GM12892 (cell line): ENCODE measurements at regions not wholly inside any gene's neighbourhood (a gene's known extent, or its start where the extent isn't known, plus 50 kb on each side); places are given as distances from the start of the nearest gene placed in this dataset.

Experiments used
- DNase-seq: peaks from one replicate; pipeline ENCODE4 v3.0.0; 2011; ENCODE audit not compliant: insufficient read length
- FAIRE-seq: peaks from 2 replicates; lab custom pipeline; 2011; peaks lifted over from hg19 to GRCh38; lab: Jason Lieb, UNC
- POLR2A ChIP-seq: IDR thresholded peaks from 2 replicates; pipeline ENCODE4 v1.6.1; 2011; ENCODE audit warnings: low read depth, low read length, control low read depth
- POLR2AphosphoS5 ChIP-seq: IDR thresholded peaks from 2 replicates; pipeline ENCODE4 v1.6.1; 2011; ENCODE audit warnings: low read depth, low read length, control low read depth
- TAF1 ChIP-seq: IDR thresholded peaks from 2 replicates; pipeline ENCODE4 v1.6.1; 2011; ENCODE audit warnings: low read depth, mild to moderate bottlenecking, control low read depth, low read length, borderline replicate concordance

- no peak for FAIRE-seq
Observed at GRCh38 chr2:177123048-177123447, 89.5 kb upstream of the HNRNPA3 start.

GRCh38 chr2:177124371-177124770 is 88.2 kb upstream of the HNRNPA3 start:
- TF ChIP-seq POLR2AphosphoS5 (no peak), TAF1 (no peak), POLR2A (no peak)
- FAIRE-seq (no peak), DNase-seq (no peak)

More at GRCh38 chr2:177123048-177123447, 89.5 kb upstream of the HNRNPA3 start:
- no peak for TF ChIP-seq TAF1
- no peak for TF ChIP-seq POLR2AphosphoS5
- TF ChIP-seq POLR2A = no peak
- DNase-seq = no peak

- no peak for TF ChIP-seq POLR2AphosphoS5
- TF ChIP-seq POLR2A = no peak
- no peak for TF ChIP-seq TAF1
- DNase-seq = no peak
- no peak for FAIRE-seq
Observed at GRCh38 chr2:177127821-177128220, 84.8 kb upstream of the HNRNPA3 start.

- no peak for DNase-seq
- TF ChIP-seq POLR2A (no peak), POLR2AphosphoS5 (no peak), TAF1 (no peak)
- FAIRE-seq = no peak
Observed at GRCh38 chr2:177129610-177130009, 83.0 kb upstream of the HNRNPA3 start.

- TF ChIP-seq TAF1 (no peak), POLR2A (no peak), POLR2AphosphoS5 (no peak)
- DNase-seq (no peak), FAIRE-seq (no peak)
Observed at GRCh38 chr2:177131858-177132257, 80.7 kb upstream of the HNRNPA3 start.

GRCh38 chr2:177138823-177139222 is 73.8 kb upstream of the HNRNPA3 start:
- DNase-seq (no peak), FAIRE-seq (no peak)
- TF ChIP-seq TAF1 (no peak), POLR2A (no peak), POLR2AphosphoS5 (no peak)

GRCh38 chr2:177141866-177142265 is 70.7 kb upstream of the HNRNPA3 start:
- TF ChIP-seq POLR2AphosphoS5 (no peak), TAF1 (no peak)
- FAIRE-seq = no peak
- no peak for DNase-seq

- DNase-seq (no peak), FAIRE-seq (no peak)
- no peak for TF ChIP-seq TAF1
- no peak for TF ChIP-seq POLR2A
- TF ChIP-seq POLR2AphosphoS5 = no peak
Observed at GRCh38 chr2:177143444-177143843, 69.2 kb upstream of the HNRNPA3 start.

- TF ChIP-seq POLR2A (no peak), TAF1 (no peak), POLR2AphosphoS5 (no peak)
- FAIRE-seq (peak; percentile 36), DNase-seq (no peak)
Observed at GRCh38 chr2:177147093-177147694, 65.4 kb upstream of the HNRNPA3 start.

- TF ChIP-seq POLR2AphosphoS5 (no peak), TAF1 (no peak), POLR2A (no peak)
- DNase-seq = no peak
- FAIRE-seq = no peak
Observed at GRCh38 chr2:177147834-177148445, 64.7 kb upstream of the HNRNPA3 start.

- FAIRE-seq (peak; percentile 90), DNase-seq (no peak)
- TF ChIP-seq TAF1 (no peak), POLR2A (no peak), POLR2AphosphoS5 (no peak)
Observed at GRCh38 chr2:177148477-177149154, 64.0 kb upstream of the HNRNPA3 start.

GRCh38 chr2:177149155-177149503 is 63.5 kb upstream of the HNRNPA3 start:
- FAIRE-seq (no peak), DNase-seq (no peak)
- TF ChIP-seq POLR2A = no peak
